Heart left ventricle (tissue), 16 donors: ENCODE measurements at regions not wholly inside any gene's neighbourhood (a gene's known extent, or its start where the extent isn't known, plus 50 kb on each side); places are given as distances from the start of the nearest gene placed in this dataset.
"Not testable (repeated sequence)": the region's sequence is repeated elsewhere in the genome, so short reads cannot be mapped to it uniquely, and the experiment has no call there.

Experiments used
- ATAC-seq, 4 donors: fragments of 200-7000 bp; cut with Tn5 transposase; one replicate each; pipeline ENCODE4 v1.9.1; 2020 to 2022; ENCODE audit warnings: moderate library complexity in 4 of 4, mild to moderate bottlenecking in 3 of 4, moderate number of reproducible peaks in 1 of 4
- DNase-seq, 5 donors: peaks; one replicate each; pipeline ENCODE4 v3.0.0-alpha.2; 2020
- H3K27ac ChIP-seq, 12 donors: fragments of 200-600 bp; sonication (generic) in 4 of 12; one replicate each; pipeline versions ENCODE4 v1.5.0 to v1.8.0; 2016 to 2022; ENCODE audit warnings: mild to moderate bottlenecking in 2 of 12
- H3K27me3 ChIP-seq, 9 donors: fragments of 200-600 bp; sonication (generic) in 2 of 9; one replicate each; pipeline versions ENCODE4 v1.5.1 to v1.8.0; 2016 to 2022; ENCODE audit warnings: mild to moderate bottlenecking in 3 of 9
- H3K36me3 ChIP-seq, 9 donors: fragments of 200-600 bp; sonication (generic) in 2 of 9; one replicate each; pipeline versions ENCODE4 v1.5.0 to v1.8.0; 2018 to 2022; ENCODE audit warnings: mild to moderate bottlenecking in 2 of 9
- H3K4me1 ChIP-seq, 12 donors: fragments of 200-600 bp; sonication (generic) in 4 of 12; one replicate each; pipeline versions ENCODE4 v1.5.0 to v1.8.0; 2016 to 2022; ENCODE audit warnings: mild to moderate bottlenecking in 3 of 12
- H3K4me3 ChIP-seq, 12 donors: fragments of 200-600 bp; sonication (generic) in 4 of 12; one replicate each; pipeline versions ENCODE4 v1.5.0 to v1.8.0; 2017 to 2022; ENCODE audit warnings: mild to moderate bottlenecking in 9 of 12, moderate library complexity in 4 of 12
- H3K9me3 ChIP-seq, 12 donors: fragments of 200-600 bp; sonication (generic) in 4 of 12; one replicate each; pipeline versions ENCODE4 v1.5.0 to v1.8.0; 2016 to 2022; ENCODE audit warnings: mild to moderate bottlenecking in 1 of 12
- CTCF ChIP-seq, 12 donors: fragments of 200-600 bp; sonication (generic) in 4 of 12; IDR thresholded peaks; one replicate each; pipeline versions ENCODE4 v1.5.0 to v1.8.0; 2018 to 2022; ENCODE audit warnings: antibody characterized with exemption in 12 of 12, mild to moderate bottlenecking in 5 of 12
- POLR2A ChIP-seq, 2 donors: fragments of 450-650 bp; IDR thresholded peaks; one replicate each; pipeline ENCODE4 v1.6.1; 2017; ENCODE audit warnings: antibody characterized with exemption in 2 of 2, mild to moderate bottlenecking in 2 of 2, moderate library complexity in 2 of 2
- WGBS, 4 donors: extraction: QIAGEN DNeasy Blood & Tissue Kit in 2 of 4; methylation state at CpG; one replicate each; pipeline versions ENCODE4 v1.1.5 to v1.1.7; 2013 to 2018; 5-methylcytosine and 5-hydroxymethylcytosine counted together
- intact Hi-C, 10 donors: fragments of 100-400 bp; cut with DNase I; formaldehyde crosslinking; loops; one replicate each; pipeline versions ENCODE4 v1.11.1 to v1.14.2; 2022
- donor health status: ischemic (EF 13 %, LVEDD 7.1; RV severe dilation, severe dysfunction).
- donor health status: healthy with polysubstance abuse.
- donor health status: DM: no; HTN: yes; CAD: no.
- donor health status: DM: no; HTN: no; CAD: no.
- donor health status: ischemic (EF 25% LVEDD 6.9; RV normal size, moderate dysfunction).
- donor health status: ischemic (EF 25% LVEDD 5.7; RV mildly dilated, moderate dysfunction).
- donor health status: healthy.
- donor health status: DM: yes; HTN: yes; CAD: no.
- donor health status: ischemic (EF 35%, LVEDD 5.7; RV mildly dilated, moderate dysfunction).
- donor health status: nonischemic (EF 11% LVEDD 7.7; RV severe dilation, severe dysfunction).
- donor health status: DM: yes; HTN: yes; CAD: no.
- donor health status: PGD.
- donor health status: ischemic (EF 29% LVEDD 5.4; RV normal size, mild dysfunction).
- donor health status: nonischemic (EF 23%, LVEDD 6.1; RV moderate dilation, normal function).

- intact Hi-C loops: no loop called here
- no peak for TF ChIP-seq CTCF (IDR thresholded peaks at IDR 0.05)
- no peak for TF ChIP-seq POLR2A (IDR thresholded peaks at IDR 0.05)
- no peak for ATAC-seq
- WGBS, 4 donors: 83 to 91% (median 88%) methylated on average over 7 of the region's 7 CpGs
- no peak for DNase-seq
- Histone ChIP-seq H3K9me3 (no peaks in the 10 kb centered on the region), H3K27me3 (no peaks in the 10 kb centered on the region), H3K36me3 (no peaks in the 10 kb centered on the region), H3K4me1 (no peaks in the 10 kb centered on the region), H3K27ac (no peak overlapping the region), H3K4me3 (no peak overlapping the region)
Observed at GRCh38 chr1:213596729-213597128, 391.0 kb upstream of the PROX1 start.

GRCh38 chr1:213598263-213598662, 389.5 kb upstream of the PROX1 start:
- H3K4me1 ChIP-seq: no peaks in the 10 kb centered on the region
- ATAC-seq (no peak), DNase-seq (no peak)
- no peaks in the 10 kb centered on the region for H3K36me3 ChIP-seq
- no peaks in the 10 kb centered on the region for H3K27me3 ChIP-seq
- no peaks in the 10 kb centered on the region for H3K9me3 ChIP-seq
- no peak overlapping the region for H3K4me3 ChIP-seq
- intact Hi-C loops: no loop called here
- no peak overlapping the region for H3K27ac ChIP-seq
- 92 to 96% (median 95%) methylated on average over 3 of the region's 3 CpGs for WGBS, 4 donors
- TF ChIP-seq CTCF (IDR thresholded peaks at IDR 0.05) (no peak), POLR2A (IDR thresholded peaks at IDR 0.05) (no peak)

DNA sequence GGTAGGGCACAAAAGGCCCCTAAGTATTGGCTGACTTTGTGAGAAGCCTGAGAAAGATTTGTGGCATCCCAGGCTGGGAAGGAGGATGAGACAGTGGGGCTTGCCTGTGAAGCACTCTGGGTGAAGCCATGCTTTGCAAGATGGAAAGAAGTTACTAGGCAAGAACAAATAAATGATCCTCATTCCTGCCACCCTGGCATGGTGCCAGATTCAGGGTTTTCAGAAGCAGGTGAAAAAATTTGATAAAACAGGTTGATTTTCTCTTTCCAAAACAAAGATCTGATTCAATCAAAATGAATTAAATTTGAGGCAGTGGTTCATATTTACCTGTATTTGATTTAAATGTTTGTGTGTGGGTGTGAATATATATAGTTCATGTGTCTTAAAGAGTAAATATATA, 386.9 kb upstream of the PROX1 start:
- no peak overlapping the region for H3K4me3 ChIP-seq
- no peaks in the 10 kb centered on the region for H3K4me1 ChIP-seq
- H3K36me3 ChIP-seq: no peaks in the 10 kb centered on the region
- intact Hi-C loops: no loop called here
- ATAC-seq: no peak
- no peak for DNase-seq
- no peak overlapping the region for H3K27ac ChIP-seq
- H3K9me3 ChIP-seq: no peaks in the 10 kb centered on the region
- TF ChIP-seq POLR2A (IDR thresholded peaks at IDR 0.05) (no peak), CTCF (IDR thresholded peaks at IDR 0.05) (no peak)
- peaks cover 0 to 11% (median 0%) of the 10 kb centered on the region in 9 donors for H3K27me3 ChIP-seq

- H3K27ac ChIP-seq, H3K4me3 ChIP-seq, intact Hi-C loops, H3K9me3 ChIP-seq, DNase-seq, ATAC-seq, H3K36me3 ChIP-seq, H3K4me1 ChIP-seq: not testable (repeated sequence)
- H3K27me3 ChIP-seq: peaks cover 0 to 11% (median 0%) of the 10 kb centered on the region in 9 donors
Observed at GRCh38 chr1:213601705-213602104, 386.1 kb upstream of the PROX1 start.

DNA sequence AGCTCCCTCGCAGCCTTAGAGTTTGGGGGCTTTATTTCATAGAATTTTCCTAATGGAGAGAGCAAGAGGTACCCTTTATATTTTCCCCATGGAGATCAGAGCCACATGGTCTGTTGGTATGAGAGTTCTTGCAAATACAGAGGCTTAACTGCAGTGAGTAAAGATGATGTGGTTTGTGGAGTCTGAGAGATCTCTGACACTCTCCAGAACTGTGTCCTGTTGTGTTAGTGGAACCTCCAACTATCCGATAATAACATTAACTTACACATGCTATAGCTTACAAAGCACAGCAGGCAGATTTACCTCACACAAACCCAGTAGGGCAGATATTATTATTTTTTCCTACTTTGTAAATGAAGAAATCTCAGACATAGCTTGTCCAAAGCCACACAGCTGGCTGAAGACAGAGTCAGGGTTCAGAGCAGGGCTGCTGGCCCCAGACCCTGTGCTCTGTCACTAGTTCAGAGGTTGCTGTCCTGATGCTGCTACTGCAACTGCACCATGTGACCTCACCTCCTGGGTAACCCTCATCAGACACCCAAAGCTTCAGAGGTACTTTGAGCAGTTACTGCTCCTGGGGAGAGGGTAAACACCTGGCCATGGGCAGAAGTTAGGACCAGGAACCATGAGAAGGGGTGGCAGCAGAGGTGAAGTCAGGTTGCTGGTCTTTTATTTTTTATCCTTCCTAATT, 384.8 kb upstream of the PROX1 start:
- TF ChIP-seq POLR2A (IDR thresholded peaks at IDR 0.05): no peak
- no peak for TF ChIP-seq CTCF (IDR thresholded peaks at IDR 0.05)
- DNase-seq: no peak
- ATAC-seq: no peak
- WGBS, 4 donors: 86 to 96% (median 89%) methylated on average over 2 of the region's 2 CpGs
- H3K4me3 ChIP-seq: no peak overlapping the region
- no peaks in the 10 kb centered on the region for H3K9me3 ChIP-seq
- H3K4me1 ChIP-seq: peaks cover 0 to 6% (median 0%) of the 10 kb centered on the region in 12 donors
- intact Hi-C loops: no loop called here
- H3K27ac ChIP-seq: no peak overlapping the region
- H3K36me3 ChIP-seq: no peaks in the 10 kb centered on the region
- H3K27me3 ChIP-seq: peaks cover 0 to 11% (median 0%) of the 10 kb centered on the region in 9 donors
